ENCODE measurements at regions not wholly inside any gene's neighbourhood (a gene's known extent, or its start where the extent isn't known, plus 50 kb on each side); places are given as distances from the start of the nearest gene placed in this dataset.

GRCh38 chr5:106368021-106368420 is 1302.7 kb downstream of the EFNA5 start:
- TF ChIP-seq CTCF (IDR thresholded peaks at IDR 0.05) (no peak), POLR2A (IDR thresholded peaks at IDR 0.05) (no peak)

Measured in right lobe of liver (tissue), 4 donors.